Spleen (tissue), 7 donors: ENCODE measurements at regions not wholly inside any gene's neighbourhood (a gene's known extent, or its start where the extent isn't known, plus 50 kb on each side); places are given as distances from the start of the nearest gene placed in this dataset.

Experiments
- POLR2A ChIP-seq, 3 donors: fragments of 450-650 bp; IDR thresholded peaks; one replicate each; pipeline ENCODE4 v1.5.1; 2017; ENCODE audit warnings: antibody characterized with exemption in 3 of 3, mild to moderate bottlenecking in 1 of 3
- POLR2AphosphoS5 ChIP-seq, 3 donors: sonication (generic); formaldehyde crosslinking; IDR thresholded peaks; one replicate each; pipeline ENCODE4 v1.5.1; 2017; ENCODE audit warnings: antibody characterized with exemption in 3 of 3
- TF ChIP-seq, protein P1 (sequence below), 11 experiments: fragments of 200-600 bp in 7 of 11; fragments of 450-650 bp in 4 of 11; sonication (generic) in 4 of 11; IDR thresholded peaks in 8 of 11; conservative IDR thresholded peaks in 3 of 11; 1 replicate in 7 of 11; 2 replicates in 4 of 11; pipeline versions ENCODE4 v1.4.0 to v1.8.0; 2016 to 2021; ENCODE audit warnings: antibody characterized with exemption in 11 of 11, inconsistent platforms in 4 of 11, mild to moderate bottlenecking in 1 of 11
- donor health status: DM: no; HTN: no; CAD: no; lungs with moderate emphysema.
- donor health status: DM: no; HTN: no; CAD: no.
- donor health status: DM: no; HTN: no; CAD: no.

DNA sequence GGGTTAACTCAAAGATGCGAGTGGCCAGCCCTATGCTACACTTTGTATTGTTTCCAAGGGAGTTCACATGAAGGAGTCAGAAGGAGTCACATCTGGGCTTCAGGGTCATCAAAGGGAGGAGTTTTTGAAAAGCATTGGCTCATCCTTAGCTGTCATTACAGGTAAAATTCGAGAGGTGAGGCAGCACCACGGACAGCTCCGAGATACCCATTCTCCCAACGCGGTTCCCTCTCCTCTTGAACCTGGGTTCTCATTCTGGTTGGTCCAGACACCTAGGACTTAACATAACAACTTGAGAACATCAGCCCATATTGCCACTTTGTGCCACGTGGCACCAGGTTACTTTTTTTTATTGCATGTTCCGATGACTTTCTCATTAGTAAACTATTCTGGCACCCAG, 768.6 kb downstream of the NLGN4Y start:
- TF ChIP-seq, protein P1, sequence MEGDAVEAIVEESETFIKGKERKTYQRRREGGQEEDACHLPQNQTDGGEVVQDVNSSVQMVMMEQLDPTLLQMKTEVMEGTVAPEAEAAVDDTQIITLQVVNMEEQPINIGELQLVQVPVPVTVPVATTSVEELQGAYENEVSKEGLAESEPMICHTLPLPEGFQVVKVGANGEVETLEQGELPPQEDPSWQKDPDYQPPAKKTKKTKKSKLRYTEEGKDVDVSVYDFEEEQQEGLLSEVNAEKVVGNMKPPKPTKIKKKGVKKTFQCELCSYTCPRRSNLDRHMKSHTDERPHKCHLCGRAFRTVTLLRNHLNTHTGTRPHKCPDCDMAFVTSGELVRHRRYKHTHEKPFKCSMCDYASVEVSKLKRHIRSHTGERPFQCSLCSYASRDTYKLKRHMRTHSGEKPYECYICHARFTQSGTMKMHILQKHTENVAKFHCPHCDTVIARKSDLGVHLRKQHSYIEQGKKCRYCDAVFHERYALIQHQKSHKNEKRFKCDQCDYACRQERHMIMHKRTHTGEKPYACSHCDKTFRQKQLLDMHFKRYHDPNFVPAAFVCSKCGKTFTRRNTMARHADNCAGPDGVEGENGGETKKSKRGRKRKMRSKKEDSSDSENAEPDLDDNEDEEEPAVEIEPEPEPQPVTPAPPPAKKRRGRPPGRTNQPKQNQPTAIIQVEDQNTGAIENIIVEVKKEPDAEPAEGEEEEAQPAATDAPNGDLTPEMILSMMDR (IDR thresholded peaks at IDR 0.05 in 8 of 11, conservative IDR thresholded peaks at IDR 0.05 in 3 of 11) = no peak
- no peak for TF ChIP-seq POLR2AphosphoS5 (IDR thresholded peaks at IDR 0.05)
- TF ChIP-seq POLR2A (IDR thresholded peaks at IDR 0.05) = no peak
